Omental fat pad (tissue), 3 donors: ENCODE measurements at regions not wholly inside any gene's neighbourhood (a gene's known extent, or its start where the extent isn't known, plus 50 kb on each side); places are given as distances from the start of the nearest gene placed in this dataset.

ENCODE experiments used
- ATAC-seq: fragments of 150-250 bp; one replicate; pipeline ENCODE4 v1.9.1; 2016; ENCODE audit warnings: mild to moderate bottlenecking, moderate library complexity; ENCODE audit not compliant: low FRiP score
- DNase-seq: peaks from one replicate; pipeline ENCODE4 v3.0.0-alpha.2; 2019; ENCODE audit warnings: low spot score
- CTCF ChIP-seq, 3 donors: fragments of 450-650 bp; IDR thresholded peaks; one replicate each; pipeline ENCODE4 v1.5.1; 2016 to 2017; ENCODE audit warnings: antibody characterized with exemption in 3 of 3, mild to moderate bottlenecking in 3 of 3, moderate library complexity in 2 of 3

GRCh38 chr1:30009720-30010119, 713.7 kb downstream of the MATN1 start:
- no peak for TF ChIP-seq CTCF (IDR thresholded peaks at IDR 0.05)
- ATAC-seq (no peak), DNase-seq (no peak)

DNA sequence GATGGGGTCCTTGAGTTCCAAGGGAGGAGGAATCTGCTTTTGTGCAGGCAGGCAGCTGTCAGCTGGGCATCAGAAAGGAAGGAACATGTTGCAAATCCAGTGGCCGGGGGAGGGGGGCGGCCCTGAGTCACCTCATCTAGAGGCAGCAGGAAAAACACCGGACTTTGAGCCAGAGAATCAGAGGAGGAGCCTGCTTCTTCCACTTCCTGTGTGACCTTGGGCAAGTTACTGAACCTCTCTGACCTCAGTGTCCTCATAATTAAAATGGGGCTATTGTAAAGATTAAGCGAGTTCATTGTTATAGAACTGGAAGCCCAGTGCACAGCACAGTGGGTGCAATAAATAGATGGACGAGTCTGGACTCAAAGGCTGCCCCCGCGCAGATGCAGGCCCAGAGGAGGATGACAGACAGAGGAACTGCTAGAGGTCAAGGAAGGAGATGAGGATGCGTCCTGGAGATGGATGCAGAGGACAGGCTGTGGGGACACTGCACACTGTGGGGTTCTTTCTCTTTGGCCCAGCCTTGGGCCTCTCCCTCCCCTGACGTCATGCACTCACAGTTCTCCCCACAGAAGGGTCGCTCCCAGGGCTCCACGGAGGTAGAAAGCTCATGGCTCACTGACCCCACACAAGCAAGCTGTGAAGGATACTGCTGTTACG, 714.3 kb downstream of the MATN1 start:
- TF ChIP-seq CTCF (IDR thresholded peaks at IDR 0.05): no peak
- no peak for DNase-seq
- ATAC-seq: no peak

DNA sequence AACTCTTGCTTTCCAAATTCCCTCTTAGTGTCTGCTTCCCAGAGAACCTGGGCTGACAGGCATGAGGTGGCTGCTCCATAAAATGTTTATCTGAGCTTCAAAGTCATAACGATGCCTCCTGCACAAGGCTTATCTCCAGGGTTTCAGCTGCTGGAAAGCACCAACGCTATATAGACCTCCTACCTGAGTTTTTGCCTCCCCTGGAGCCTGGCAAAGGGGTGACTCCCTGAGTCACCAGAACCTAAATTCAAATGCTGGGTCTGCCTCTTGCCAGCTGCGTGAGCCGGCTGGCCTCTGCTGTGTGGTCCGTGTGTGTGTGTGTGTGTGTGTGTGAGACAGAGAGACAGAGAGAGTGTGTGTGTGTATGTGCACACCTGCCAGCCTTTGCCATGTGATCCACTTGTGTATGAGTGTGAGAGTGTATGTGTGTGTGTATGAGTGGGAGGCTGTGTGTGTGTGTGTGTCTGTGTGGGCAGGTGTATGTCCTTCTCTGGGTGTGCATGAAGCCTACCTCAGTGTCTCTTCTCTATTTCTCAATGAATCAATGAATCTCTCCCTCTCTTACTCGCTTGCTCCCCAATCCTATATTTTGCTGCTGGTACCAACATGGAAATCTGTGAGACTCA, 714.9 kb downstream of the MATN1 start:
- no peak for TF ChIP-seq CTCF (IDR thresholded peaks at IDR 0.05)
- DNase-seq: no peak
- ATAC-seq: no peak

DNA sequence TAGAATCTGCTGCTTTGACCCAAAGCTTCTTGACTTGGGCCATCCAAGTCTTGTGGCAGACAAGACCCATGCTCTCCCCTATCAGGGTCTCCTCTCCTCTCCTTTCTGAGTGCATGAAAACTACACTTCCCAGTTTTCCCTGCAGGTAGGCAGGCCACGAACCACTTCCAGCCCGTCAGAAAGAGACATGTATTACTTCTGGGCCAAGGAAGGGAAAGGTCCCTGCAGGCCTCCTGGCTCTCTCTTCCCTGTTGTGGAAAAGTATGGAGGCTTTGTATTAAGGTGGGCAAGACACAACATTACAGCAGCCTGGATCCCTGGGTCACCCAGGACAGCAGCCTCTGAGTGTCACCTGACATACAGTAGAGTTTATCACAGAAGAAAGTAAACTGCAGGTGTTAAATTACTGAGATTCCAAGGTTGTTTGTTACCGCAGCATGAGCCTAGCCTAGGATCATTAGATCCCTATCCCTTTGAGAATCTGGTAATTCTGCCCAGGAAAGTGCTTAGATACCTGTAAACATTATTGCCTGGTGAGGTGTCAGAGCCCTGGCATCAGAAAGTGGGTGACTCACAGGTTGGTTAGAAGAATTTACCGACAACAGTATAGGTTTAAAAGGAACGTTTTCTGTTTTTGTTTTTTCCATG, 717.3 kb downstream of the MATN1 start:
- ATAC-seq: no peak
- TF ChIP-seq CTCF (IDR thresholded peaks at IDR 0.05): no peak
- DNase-seq: no peak

- ATAC-seq: no peak
- no peak for DNase-seq
- no peak for TF ChIP-seq CTCF (IDR thresholded peaks at IDR 0.05)
Observed at GRCh38 chr1:30001732-30002039, 721.7 kb downstream of the MATN1 start.

DNA sequence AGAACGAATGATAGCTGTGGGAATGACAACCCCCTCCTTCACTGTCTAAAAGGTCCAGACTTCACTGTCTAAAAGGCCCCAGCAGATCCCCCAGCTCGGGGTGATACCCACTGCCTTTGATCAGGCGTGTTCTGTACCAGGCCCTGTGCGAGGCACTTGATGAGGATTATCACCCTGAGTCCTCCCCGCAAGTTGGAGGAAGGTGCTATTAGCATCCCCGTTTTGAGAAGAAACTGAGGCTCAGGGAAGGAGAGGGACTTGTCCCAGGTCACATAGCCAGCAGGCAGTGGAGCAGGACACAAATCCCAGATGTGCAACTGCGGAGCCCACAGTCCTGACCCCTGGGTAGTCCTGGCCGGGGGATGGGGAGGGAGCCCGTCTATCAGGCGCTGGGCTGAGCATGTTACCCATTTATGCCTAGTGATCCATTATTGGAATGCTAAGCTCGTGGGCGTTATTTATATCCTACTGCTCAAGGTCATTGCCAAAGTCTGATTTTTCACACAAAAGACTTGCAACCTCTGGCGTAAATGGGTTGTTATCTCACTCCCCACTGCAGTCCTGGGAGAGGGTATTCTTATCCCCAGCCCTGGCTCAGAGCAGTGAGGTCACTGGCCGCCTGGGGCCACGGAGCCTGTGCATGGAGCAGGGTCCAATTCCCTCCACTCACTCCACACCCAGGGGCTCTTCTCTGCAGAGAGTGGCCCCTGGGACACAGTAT, 722.2 kb downstream of the MATN1 start:
- ATAC-seq: no peak
- DNase-seq: no peak
- no peak for TF ChIP-seq CTCF (IDR thresholded peaks at IDR 0.05)
